ENCODE measurements at regions not wholly inside any gene's neighbourhood (a gene's known extent, or its start where the extent isn't known, plus 50 kb on each side); places are given as distances from the start of the nearest gene placed in this dataset.

GRCh38 chr9:88596376-88596775 lies 61.4 kb downstream of the NXNL2 start:
- no peaks in the 10 kb centered on the region for H4K20me1 ChIP-seq (ENCODE audit: insufficient read depth, low read length)
- TF ChIP-seq CTCF (IDR thresholded peaks at IDR 0.05) = no peak
- H3K36me3 Mint-ChIP-seq = no peaks in the 10 kb centered on the region
- peaks cover 0 to 3% (median 1%) of the 10 kb centered on the region in 3 donors for H3K27me3 Mint-ChIP-seq (ENCODE audit: low read depth in 3 of 3)
- no peak overlapping the region for H3K27ac ChIP-seq (ENCODE audit: low read depth in 1 of 2, low read length in 2 of 2)
- intact Hi-C loops (cut with micrococcal nuclease) = loop anchor here in 1 of 2 donors (5.0 kb wide), 1 partner anchor 681 kb away; no protein-coding TSS in a partner anchor
- no peak overlapping the region for H3K4me3 ChIP-seq (replicated peaks in 1 of 3; ENCODE audit: low read depth in 2 of 3, low read length in 3 of 3)
- peak overlapping the region in 1 of 7 donors; percentile 43 for H3K27ac Mint-ChIP-seq
- H3K79me2 ChIP-seq (ENCODE audit: insufficient read depth, low read length) = no peaks in the 10 kb centered on the region
- H3K9ac ChIP-seq (ENCODE audit: insufficient read depth, low read length, poor library complexity, severe bottlenecking) = no peak overlapping the region
- H3K9me3 ChIP-seq (replicated peaks in 1 of 2; ENCODE audit: control insufficient read depth in 1 of 2, insufficient read depth in 1 of 2, low read length in 2 of 2) = no peaks in the 10 kb centered on the region
- no peaks in the 10 kb centered on the region for H3K4me1 ChIP-seq (ENCODE audit: control insufficient read depth in 1 of 2, insufficient read depth in 2 of 2, low read length in 2 of 2)
- no peaks in the 10 kb centered on the region for H3K27me3 ChIP-seq (ENCODE audit: control insufficient read depth in 2 of 2, insufficient read depth in 2 of 2, low read length in 2 of 2)
- peak overlapping the region; percentile 17 for H2AFZ ChIP-seq (ENCODE audit: insufficient read depth, low read depth, low read length, poor library complexity, severe bottlenecking)
- H3K36me3 ChIP-seq (replicated peaks in 1 of 2; ENCODE audit: control insufficient read depth in 1 of 2, insufficient read depth in 2 of 2, low read length in 2 of 2) = no peaks in the 10 kb centered on the region
- DNase-seq = no peak
- 4% methylated on average over 4 of the region's 5 CpGs for WGBS (ENCODE audit: insufficient coverage)
- H3K4me3 Mint-ChIP-seq = peak overlapping the region in 1 of 2 donors; percentile 57
- H3K4me2 ChIP-seq (replicated peaks; ENCODE audit: extremely low read depth, low read length, poor library complexity, severe bottlenecking) = no peak overlapping the region
- H3K4me1 Mint-ChIP-seq = peaks cover 13% of the 10 kb centered on the region
- peaks cover 0 to 2% (median 0%) of the 10 kb centered on the region in 7 donors for H3K9me3 Mint-ChIP-seq

DNA sequence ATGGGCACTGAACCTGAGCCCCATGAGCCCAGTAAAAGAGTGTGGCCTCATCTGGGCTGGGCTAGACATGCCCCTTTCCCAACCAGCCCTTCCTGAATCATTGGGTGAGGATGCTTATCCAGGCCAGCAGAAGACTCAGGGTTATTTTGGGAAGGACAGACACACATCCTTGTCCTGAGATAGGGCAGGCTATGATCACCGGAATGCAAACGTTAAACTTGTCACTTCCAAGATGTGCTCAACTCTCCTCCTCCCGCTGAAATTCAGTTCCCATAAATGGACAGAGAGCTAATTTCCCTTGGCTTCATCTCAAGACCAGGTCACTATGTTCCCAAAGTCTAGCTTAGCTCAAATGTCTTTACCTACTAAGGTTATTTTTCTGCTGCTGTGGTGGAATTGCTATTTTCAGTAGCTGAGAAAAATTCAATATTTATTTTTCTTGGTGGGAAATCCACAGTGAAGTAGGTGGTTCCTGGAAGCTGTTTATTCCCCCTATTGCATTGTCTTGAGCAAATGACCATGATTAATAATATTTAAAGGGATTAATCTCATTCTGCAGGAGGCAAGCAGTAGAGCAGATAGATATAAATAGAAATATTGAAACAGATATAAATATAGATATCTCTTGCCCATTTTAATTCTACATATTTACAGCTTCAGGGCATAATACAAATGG lies 70.0 kb downstream of the NXNL2 start:
- Mint-ChIP-seq H3K36me3 (no peaks in the 10 kb centered on the region), H3K4me1 (no peaks in the 10 kb centered on the region), H3K4me3 (no peak overlapping the region), H3K27ac (no peak overlapping the region), H3K9me3 (peaks cover 0 to 2% (median 0%) of the 10 kb centered on the region in 7 donors), H3K27me3 (ENCODE audit: low read depth in 3 of 3) (peaks cover 2 to 7% (median 3%) of the 10 kb centered on the region in 3 donors)
- Histone ChIP-seq H3K9ac (ENCODE audit: insufficient read depth, low read length, poor library complexity, severe bottlenecking) (no peak overlapping the region), H3K4me2 (replicated peaks; ENCODE audit: extremely low read depth, low read length, poor library complexity, severe bottlenecking) (no peak overlapping the region), H3K36me3 (replicated peaks in 1 of 2; ENCODE audit: control insufficient read depth in 1 of 2, insufficient read depth in 2 of 2, low read length in 2 of 2) (no peaks in the 10 kb centered on the region), H3K79me2 (ENCODE audit: insufficient read depth, low read length) (no peaks in the 10 kb centered on the region), H3K4me1 (ENCODE audit: control insufficient read depth in 1 of 2, insufficient read depth in 2 of 2, low read length in 2 of 2) (no peaks in the 10 kb centered on the region), H4K20me1 (ENCODE audit: insufficient read depth, low read length) (no peaks in the 10 kb centered on the region), H3K27me3 (ENCODE audit: control insufficient read depth in 2 of 2, insufficient read depth in 2 of 2, low read length in 2 of 2) (no peaks in the 10 kb centered on the region), H3K9me3 (replicated peaks in 1 of 2; ENCODE audit: control insufficient read depth in 1 of 2, insufficient read depth in 1 of 2, low read length in 2 of 2) (no peaks in the 10 kb centered on the region), H3K27ac (ENCODE audit: low read depth in 1 of 2, low read length in 2 of 2) (no peak overlapping the region), H2AFZ (ENCODE audit: insufficient read depth, low read depth, low read length, poor library complexity, severe bottlenecking) (no peak overlapping the region), H3K4me3 (replicated peaks in 1 of 3; ENCODE audit: low read depth in 2 of 3, low read length in 3 of 3) (no peak overlapping the region)
- WGBS (ENCODE audit: insufficient coverage) = 91% methylated on average over 3 of the region's 3 CpGs
- intact Hi-C loops (cut with micrococcal nuclease) = no loop called here
- DNase-seq = no peak
- TF ChIP-seq CTCF (IDR thresholded peaks at IDR 0.05) = no peak

Data from CD14-positive monocyte (primary cell).